Hematopoietic multipotent progenitor cell treated with erythropoietin and hydrocortisone succinate and interleukin-3 and kit ligand, for 15 days (in vitro differentiated cells): ENCODE measurements at regions not wholly inside any gene's neighbourhood (a gene's known extent, or its start where the extent isn't known, plus 50 kb on each side); places are given as distances from the start of the nearest gene placed in this dataset.

Experiments used
- DNase-seq: peaks from one replicate; pipeline ENCODE4 v3.0.0-alpha.2; 2015; ENCODE audit warnings: low spot score

DNA sequence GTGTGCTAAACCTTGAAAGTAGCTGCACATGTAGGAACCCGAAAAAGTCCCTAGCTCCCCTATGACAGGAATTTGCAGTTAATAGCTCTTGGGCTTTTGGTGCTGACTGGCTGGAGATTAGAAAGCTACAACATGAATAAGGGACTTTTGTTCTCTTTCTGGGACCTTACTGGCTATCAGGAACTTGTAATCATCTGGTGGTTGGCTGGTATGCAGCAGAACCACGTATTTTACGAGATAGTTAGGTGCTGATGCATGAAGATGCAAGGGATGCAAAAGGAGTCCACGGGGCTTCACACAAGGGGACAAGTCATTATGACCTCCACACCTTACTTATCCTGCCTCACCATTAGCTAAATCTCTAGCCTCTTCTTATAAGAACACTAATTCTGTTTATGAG is 190.2 kb upstream of the NRXN1 start:
- DNase-seq: no peak

DNA sequence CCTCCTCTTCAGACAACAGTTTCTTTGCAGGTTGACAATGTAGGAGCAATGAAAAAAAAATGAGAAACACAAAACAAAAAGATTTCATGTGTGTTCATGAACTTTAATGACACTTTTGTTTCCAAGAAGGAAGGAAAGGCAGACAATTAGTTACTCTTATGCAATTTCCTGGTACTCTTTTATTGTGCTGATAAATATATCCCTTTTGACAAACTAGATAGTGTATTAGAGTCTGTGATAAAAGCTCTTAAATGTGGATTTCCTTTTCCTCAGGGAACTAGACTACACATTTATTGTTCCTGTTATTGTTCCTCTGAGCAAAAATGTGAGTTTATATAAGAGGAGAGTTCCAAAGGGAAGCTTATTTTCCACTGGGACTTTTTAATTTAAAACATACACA is 188.7 kb upstream of the NRXN1 start:
- DNase-seq: no peak

DNA sequence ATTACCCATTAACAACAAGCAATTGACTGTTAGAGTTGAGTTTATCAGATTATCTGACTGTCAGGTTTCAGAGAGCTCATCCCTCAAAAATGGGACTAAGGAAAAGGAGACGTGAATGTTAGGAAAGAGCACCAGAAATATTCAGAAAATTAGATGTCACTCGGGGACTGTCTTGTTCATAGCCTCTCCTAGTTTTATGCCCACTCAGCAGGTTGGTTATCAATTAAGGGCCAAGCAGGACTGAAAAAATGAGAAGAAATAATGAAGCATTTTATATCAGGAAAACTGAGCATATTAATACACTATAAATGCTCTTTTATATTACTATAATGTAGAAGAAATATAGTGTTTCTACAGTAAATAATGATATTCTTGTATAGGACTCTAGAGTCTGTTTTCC is 188.1 kb upstream of the NRXN1 start:
- no peak for DNase-seq

DNA sequence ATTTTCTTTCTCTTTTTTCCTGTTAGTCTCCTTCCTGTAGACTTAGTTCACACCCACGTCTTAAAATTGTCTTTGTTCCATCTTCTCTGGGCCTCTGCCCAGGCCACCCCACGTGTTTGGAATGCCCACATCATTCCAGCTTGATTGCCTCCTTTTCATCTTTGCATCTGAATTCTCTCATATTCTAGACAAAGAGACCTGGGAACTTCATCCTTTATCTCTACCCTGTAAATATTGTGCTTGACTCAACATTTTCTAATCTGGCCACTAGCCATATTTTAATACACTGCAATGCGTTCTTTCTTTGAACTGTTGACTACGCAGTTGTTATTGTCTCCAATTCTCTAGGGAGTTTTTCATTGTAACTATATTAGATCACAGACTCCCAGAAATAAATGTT is 187.5 kb upstream of the NRXN1 start:
- DNase-seq: no peak

DNA sequence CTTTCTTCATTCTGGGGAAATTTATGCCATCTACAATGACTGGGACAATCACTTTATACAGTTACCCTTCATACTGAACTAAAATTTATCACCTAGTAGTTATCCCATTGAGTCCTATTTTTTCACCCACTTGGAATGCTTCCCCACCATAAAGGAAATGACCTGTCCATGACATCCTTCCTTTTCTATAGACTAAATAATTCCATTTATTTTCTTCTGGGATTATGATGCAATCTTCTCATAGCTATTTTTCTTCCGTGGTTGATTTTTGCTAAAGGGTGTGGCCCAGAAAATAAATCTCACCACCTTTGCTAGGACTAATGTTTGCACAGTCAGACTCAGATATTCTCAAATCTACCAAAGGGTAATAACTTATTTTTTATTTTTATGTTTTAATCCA is 186.1 kb upstream of the NRXN1 start:
- no peak for DNase-seq

DNA sequence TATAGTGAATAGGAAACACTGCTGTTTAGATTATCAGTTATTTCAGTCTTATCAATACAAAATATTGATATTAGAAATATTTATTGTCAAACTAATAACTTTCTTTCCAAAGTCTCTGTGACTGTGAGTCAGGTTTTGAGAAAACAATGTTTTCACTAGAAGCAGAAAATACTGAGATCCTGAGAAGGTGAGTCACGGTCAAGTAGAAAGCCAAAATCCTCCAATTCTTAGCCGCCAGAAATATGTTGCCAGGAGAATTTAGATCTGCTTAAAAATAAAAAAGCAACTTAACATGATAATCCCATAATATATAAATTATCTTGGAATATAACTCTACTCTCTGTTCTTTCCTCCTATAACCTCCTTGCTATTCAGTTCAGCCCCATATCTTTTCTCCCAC is 181.9 kb upstream of the NRXN1 start:
- no peak for DNase-seq

DNA sequence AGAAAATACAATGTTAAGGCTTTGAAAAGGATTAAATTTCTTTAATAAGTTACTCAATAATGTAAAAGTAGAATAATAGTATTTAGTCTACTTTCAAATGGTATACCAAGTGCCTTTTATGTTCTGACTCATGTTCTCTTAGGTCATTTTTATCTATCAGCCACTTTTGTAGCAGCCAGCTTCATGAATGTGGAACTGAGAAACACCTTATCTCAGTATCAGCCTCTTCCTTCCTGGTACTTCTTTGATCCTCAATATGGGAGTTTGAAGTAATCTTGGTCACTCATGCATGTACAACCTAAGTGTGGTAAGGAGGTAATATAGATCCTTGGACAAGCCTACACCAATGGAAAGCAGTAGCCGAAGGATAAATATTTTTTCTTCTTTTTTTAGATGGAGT is 180.4 kb upstream of the NRXN1 start:
- no peak for DNase-seq

DNA sequence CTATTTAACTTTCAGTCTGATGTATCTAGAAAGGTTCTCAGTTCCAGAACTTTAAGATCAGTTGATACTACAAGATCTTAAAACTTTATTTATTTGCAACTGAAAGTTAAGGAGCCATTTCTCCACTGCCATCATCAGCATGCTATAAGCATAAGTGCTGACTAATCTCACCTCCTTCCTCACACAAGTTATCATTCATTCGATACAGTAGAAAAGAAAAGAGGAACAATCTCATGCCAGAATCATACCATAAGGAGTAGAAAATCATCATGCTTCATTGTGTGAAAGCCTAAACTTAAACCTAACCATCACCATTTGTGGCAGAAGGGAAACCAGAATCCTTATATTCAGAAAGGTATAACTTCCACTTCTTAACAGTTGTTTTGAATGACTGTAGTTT is 176.6 kb upstream of the NRXN1 start:
- DNase-seq: no peak

DNA sequence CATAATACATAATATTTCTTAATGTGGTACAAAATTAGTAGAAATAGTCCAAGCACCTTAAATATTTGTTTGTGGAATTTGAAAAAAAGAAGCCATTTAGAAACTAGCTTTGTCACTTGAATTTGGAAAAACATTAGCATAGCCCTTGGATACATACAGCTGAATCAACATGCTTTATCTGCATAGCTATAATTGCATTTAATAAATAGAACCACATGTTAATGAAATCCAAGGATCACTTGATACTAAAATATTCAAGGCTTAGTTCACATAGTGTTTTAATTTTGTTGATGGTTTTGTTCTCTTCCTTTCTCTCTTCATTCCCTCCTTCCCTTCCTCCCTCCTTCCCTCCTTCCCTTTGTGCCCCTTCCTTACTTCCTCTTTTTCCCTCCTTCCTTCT is 169.4 kb upstream of the NRXN1 start:
- no peak for DNase-seq

DNA sequence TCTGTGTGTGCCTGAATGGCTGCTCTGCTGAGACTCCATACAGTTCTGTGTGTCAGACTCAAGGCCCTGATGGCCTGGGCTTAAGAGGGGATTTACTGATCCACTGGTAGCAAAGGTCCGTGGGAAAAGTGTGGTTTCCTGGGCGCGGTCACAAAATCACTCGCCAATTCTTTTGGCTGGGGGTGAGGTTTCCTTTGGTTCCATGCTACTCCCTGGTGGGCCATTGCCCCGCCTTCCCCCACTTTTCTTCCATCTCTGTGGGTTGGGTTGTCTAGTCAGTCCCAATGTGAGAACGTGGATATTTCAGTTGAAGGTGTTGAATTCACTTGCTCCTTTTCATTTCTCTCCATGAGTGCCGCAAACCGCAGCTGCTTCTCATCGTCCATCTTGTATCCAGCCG is 162.7 kb upstream of the NRXN1 start:
- no peak for DNase-seq

DNA sequence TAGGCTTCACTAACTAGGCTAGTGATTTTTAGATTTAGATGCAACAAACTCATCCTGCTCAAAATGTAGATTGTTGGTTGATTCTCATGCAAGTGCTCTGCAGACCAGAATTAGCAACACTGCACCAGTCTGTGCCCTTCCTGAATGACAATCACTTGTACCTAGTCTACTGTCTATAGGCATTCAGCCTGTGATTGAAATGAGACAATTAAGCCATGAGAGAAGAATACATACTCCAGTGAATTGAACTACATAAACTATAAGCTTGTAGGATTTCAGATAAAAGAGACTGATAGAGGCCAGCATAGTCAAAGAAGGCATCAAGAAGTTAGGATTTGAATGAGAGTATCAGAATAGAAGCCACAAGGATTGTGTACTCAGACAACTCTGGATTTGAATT is 138.3 kb upstream of the NRXN1 start:
- no peak for DNase-seq

DNA sequence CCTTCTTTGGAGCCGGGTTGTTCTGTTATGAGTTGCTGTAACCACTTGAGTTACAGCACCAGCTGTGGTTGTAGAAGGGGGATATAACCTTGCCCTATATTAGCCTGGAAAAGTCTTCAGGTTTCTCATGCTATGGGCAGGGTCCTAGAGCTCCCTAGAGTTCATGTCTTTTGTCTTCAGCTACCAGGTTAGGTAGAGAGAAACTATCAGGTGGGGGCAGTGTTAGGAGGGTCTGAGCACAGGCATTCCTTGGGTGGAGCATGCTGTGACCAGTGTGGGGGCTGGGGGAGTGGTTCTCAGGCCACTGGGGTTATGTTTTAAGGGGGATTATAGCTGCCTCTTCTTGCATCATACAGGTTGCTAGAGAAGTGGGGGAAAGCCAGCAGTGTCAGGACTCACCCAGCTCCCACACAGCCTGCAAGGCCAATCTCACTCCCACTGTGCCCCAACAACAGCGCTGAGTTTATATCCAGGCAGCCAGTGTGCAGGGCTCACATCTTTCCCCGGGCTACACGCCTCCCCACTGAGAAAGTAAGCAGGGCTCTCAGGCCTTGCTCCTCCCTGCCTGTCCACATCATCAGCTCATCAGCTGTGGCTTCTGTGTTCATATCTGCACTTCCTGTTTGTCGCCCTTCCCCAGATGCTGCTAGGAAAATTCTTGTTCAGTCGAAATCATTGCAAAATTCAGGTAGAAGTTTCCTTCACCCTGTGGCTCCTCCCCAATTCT is 133.8 kb upstream of the NRXN1 start:
- DNase-seq: no peak

DNA sequence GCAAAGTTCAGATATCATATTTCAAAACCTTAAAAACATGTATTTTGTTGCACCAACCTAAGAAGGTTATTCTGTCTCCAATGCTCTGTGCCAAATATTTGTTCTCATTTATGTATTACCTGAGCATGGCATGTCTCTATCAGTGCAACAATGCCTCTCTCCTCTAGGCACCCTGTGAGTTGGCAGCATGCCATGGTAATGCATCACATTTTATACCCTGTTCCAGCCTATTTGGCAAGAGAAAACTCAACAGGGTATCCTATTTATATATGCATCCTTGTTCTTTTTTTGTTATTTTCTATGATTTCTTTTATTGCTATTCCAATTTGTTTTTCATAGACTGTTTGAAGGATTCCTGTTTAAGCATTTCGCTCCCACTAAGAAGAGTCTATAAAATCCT is 126.3 kb upstream of the NRXN1 start:
- DNase-seq: no peak

DNA sequence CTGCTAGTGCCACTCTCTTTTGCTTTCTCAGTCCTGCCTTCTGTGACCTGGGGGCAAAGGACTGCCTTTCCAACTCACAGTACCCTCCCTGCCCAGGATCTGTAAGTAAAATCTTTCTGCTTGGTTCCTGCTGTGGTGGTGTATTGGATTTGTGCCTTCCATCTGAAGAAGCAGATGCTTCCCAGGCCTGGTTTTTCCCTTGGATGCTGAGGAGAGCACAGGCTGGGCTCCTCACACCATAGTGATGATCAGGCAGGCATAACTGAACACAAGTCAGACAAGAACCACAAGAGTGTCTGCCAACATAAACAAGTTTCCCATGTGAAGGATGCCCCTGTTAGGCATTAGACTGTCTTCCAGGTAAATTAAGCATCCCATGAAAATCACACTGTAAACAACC is 121.3 kb upstream of the NRXN1 start:
- no peak for DNase-seq

DNA sequence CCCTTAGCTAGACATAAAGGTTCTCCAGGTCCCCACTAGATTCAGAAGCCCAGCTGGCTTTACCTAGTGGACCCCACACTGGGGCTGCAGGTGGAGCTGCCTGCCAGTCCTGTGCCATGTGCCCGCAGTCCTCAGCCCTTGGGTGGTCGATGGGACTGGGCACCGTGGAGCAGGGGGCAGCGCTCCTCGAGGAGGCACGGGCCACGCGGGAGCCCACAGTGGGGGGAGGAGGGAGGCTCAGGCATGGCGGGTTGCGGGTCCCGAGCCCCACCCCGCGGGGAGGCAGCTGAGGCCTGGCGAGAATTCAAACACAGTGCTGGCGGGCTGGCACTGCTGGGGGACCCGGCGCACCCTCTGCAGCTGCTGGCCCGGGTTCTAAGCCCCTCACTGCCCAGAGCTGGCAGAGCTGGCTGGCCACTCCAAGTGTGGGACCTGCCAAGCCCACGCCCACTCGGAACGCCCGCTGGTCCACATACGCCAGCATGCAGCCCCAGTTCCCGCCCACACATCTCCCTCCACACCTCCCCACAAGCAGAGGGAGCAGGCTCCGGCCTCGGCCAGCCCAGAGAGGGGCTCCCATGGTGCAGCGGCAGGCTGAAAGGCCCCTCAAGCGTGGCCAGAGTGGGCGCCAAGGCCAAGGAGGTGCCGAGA is 119.7 kb upstream of the NRXN1 start:
- no peak for DNase-seq

DNA sequence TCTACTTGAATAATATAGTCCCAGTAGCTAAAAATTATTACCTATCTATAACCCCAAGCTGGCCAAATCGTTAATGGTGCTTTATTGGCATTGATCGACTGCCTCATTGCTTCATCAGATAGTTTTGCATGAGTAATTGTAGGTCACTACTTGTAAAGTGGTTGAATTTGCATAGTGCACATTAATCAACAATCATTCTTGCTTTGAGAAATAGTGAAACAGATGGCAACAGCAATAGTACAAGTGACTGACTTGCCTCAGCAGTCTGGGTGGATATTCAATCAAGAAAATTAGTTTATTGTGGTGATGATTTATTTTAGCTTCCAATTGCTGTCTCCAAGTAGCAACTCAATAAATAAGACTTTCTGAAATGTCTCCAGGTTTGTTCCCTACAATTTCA is 117.8 kb upstream of the NRXN1 start:
- DNase-seq: no peak

DNA sequence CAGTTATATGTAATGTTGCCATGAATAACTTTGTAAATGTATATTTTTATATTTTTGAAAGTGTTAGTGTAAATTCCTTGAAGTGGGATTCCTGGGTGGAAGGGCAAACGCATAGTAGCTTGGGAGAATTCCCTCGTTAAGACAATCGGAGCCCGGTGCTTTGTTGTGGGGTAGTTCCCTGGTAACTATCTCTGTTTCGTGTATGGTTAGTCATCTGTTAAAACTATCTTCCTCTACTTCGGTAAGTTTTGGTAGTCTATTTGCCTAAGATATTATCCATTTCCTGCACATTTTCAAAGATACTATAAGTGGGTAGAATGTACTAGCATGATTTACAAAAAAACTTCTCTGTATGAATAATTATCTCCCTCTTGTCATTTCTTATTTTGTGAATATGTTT is 113.8 kb upstream of the NRXN1 start:
- no peak for DNase-seq

DNA sequence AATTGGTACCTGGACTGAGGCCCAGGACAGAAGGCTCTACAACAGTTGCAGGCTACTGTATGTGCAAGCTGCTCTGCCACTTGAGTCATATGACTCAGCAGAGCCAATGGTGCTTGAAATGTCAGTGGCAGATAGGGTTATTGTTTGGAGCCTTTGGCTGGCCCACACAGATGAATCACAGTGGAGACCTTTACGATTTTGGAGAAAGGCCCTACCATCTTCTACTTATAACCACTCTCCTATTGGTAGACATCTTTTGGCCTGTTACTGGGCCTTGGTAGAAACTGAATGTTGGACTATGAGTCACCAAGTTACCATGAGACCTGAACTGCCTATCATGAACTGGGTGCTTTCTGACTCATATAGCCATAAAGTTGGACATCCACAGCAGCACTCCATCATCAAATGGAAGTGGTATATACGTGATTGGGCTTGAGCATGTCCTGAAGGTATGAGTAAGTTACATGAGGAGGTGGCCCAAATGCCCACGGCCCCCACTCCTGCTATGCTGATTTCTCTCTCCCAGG is 88.9 kb upstream of the NRXN1 start:
- DNase-seq: no peak

DNA sequence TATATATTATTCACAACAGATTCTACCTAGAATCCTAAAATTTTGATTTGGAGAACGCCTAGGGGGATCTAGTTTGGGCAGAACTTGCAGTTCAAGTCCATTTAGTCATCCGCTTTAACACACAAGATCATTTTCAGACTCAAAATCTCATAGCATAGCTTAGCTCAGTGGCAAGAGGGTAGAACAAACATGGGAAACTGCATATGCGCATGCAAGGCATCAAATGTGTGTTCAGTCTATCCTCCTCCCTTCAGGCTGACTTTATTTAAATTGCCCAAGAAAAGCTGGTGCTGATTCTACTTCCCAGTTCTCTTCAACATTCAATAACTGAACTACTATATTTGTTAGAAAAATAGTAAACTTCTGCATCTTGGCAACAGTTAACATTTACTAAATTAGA is 79.6 kb upstream of the NRXN1 start:
- no peak for DNase-seq

DNA sequence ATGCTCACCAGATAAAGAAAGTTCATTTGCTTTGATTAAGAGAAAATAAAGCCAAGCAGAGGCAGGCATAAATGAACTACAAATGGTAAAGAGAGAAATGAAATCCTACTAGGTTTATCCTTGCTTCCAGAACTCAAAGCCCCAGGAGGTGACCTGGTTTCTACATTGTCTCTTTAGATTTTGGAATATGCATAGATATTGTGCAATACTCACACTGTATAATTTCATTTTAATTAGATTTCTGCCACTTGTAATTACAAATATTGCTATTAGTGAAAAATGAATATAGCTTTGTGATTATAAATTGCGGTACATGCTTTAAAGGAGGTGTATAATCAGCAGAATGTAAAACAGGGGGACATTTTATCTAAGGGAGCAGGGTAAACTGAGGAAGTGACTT is 76.9 kb upstream of the NRXN1 start:
- no peak for DNase-seq

DNA sequence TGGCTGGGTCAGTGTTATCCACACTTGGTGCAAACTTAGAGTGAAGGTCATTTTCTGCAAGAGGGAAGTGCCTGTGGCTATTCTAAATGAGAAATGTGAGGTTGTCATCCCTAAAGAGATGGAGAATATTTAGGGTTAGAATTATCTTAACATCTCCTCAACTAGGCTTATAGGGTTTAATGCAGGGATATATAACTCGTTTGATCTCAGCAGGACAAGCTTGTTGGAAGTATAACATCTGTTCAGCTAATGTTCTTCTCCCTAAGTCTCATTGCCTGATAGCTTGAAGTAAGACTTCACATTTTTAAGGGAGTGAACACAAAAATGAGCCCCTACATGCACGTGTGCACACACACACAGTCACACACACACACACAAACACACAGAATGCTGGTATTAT is 75.9 kb upstream of the NRXN1 start:
- no peak for DNase-seq

DNA sequence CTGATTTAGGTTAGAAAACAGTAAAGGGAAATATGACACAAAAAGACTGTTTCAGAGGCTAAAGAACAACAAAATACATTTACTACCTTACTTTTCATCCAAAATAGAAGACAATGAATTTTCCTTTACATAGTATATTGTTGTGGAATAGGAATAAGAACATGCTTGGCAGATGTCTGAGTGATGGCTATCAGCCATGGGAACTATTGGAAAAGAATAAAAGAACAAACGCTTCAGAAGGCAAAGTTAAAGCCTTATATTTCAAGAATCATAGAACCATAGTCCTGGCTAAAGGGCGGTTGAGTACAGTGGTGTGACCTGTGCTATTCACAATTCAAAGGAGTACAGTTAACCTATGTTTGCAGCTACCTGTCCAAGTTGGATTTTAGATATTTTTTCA is 73.9 kb upstream of the NRXN1 start:
- no peak for DNase-seq

DNA sequence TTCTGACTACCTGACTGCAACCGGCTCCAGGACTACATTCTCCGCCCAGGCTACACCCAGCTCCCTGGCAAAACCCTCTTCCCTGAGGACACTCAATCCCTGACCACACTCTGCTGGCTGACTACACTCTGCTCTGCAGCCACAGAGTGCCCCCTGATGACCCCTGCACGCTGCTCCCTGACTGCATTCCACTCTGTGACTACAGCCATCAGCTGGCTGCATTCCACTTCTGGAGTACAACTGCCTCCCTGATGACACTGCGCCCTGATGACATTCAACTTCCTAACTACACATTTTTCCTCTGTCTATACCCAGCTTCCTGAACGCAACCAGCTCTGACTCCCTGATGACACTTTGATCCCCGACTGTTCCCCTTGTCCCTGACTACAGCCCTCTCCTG is 71.3 kb upstream of the NRXN1 start:
- DNase-seq: no peak

DNA sequence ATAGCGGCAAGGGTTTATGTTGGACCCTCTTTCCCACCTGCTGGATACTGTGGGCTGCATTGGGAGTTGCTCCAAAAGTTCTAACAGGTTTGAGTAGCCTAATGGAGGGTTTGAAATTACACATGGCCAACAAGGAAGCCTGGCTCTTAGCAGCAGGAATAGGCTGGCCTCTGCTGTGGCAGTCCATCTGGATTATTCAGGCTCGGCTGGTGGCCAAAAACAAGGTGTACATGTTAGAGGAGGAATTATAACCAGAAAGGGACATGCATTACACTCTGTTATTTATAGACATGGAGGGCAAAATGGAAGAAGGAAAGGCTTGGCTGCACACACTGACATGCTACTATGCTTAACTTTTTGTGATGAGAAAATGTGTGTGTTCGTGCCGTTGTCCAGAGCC is 61.1 kb upstream of the NRXN1 start:
- no peak for DNase-seq
